Neural progenitor cell (in vitro differentiated cells): ENCODE measurements at regions not wholly inside any gene's neighbourhood (a gene's known extent, or its start where the extent isn't known, plus 50 kb on each side); places are given as distances from the start of the nearest gene placed in this dataset.

ENCODE experiments used
- EZH2 ChIP-seq: fragments of 200-600 bp; sonication (generic); IDR thresholded peaks from 2 replicates; pipeline ENCODE4 v1.6.1; 2017; ENCODE audit warnings: antibody characterized with exemption, mild to moderate bottlenecking, moderate library complexity
- TF ChIP-seq, protein P1 (sequence below): fragments of 200-600 bp; sonication (generic); IDR thresholded peaks from 2 replicates; pipeline ENCODE4 v1.5.1; 2017; ENCODE audit warnings: antibody characterized with exemption, mild to moderate bottlenecking

- TF ChIP-seq, protein P1, sequence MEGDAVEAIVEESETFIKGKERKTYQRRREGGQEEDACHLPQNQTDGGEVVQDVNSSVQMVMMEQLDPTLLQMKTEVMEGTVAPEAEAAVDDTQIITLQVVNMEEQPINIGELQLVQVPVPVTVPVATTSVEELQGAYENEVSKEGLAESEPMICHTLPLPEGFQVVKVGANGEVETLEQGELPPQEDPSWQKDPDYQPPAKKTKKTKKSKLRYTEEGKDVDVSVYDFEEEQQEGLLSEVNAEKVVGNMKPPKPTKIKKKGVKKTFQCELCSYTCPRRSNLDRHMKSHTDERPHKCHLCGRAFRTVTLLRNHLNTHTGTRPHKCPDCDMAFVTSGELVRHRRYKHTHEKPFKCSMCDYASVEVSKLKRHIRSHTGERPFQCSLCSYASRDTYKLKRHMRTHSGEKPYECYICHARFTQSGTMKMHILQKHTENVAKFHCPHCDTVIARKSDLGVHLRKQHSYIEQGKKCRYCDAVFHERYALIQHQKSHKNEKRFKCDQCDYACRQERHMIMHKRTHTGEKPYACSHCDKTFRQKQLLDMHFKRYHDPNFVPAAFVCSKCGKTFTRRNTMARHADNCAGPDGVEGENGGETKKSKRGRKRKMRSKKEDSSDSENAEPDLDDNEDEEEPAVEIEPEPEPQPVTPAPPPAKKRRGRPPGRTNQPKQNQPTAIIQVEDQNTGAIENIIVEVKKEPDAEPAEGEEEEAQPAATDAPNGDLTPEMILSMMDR, result no peak
- no peak for TF ChIP-seq EZH2
Measured at GRCh38 chr12:116502989-116503496, 56.1 kb upstream of the MAP1LC3B2 start.
